Activated T-helper 1 cell treated with anti-CD3 and anti-CD28 coated beads, Interleukin-12 subunit alpha, Interleukin-12 subunit beta, Interleukin-2, Interleukin-4 antibody, amounts not matched to agents 30 ng/mL and 10 ng/mL and 1 ng/mL, durations not matched to agents 14 hours and 24 hours and 36 hours (primary cell): ENCODE measurements at regions not wholly inside any gene's neighbourhood (a gene's known extent, or its start where the extent isn't known, plus 50 kb on each side); places are given as distances from the start of the nearest gene placed in this dataset.

Experiments used
- DNase-seq: peaks from one replicate; pipeline ENCODE4 v3.0.0; 2021; ENCODE audit warnings: low spot score
- H3K27ac Mint-ChIP-seq: one replicate; pipeline ENCODE4 v1.8.0; 2021; ENCODE audit warnings: mild to moderate bottlenecking, mixed read lengths
- H3K27me3 Mint-ChIP-seq: one replicate; pipeline ENCODE4 v1.8.0; 2022; ENCODE audit warnings: mild to moderate bottlenecking, moderate library complexity, mixed read lengths; ENCODE audit not compliant: insufficient read depth
- H3K36me3 Mint-ChIP-seq: one replicate; pipeline ENCODE4 v1.8.0; 2021; ENCODE audit warnings: low read depth, mixed read lengths
- H3K4me1 Mint-ChIP-seq: one replicate; pipeline ENCODE4 v1.8.0; 2021; ENCODE audit warnings: low read depth, mixed read lengths
- H3K4me3 Mint-ChIP-seq: one replicate; pipeline ENCODE4 v1.8.0; 2021; ENCODE audit warnings: mild to moderate bottlenecking, moderate library complexity, mixed read lengths
- H3K9me3 Mint-ChIP-seq: one replicate; pipeline ENCODE4 v1.8.0; 2021; ENCODE audit warnings: mixed read lengths
- intact Hi-C: fragments of 100-400 bp; cut with micrococcal nuclease; formaldehyde crosslinking; loops from one replicate; pipeline ENCODE4 v1.15.1; 2024

- DNase-seq: no peak
- intact Hi-C loops: no loop called here
- Mint-ChIP-seq H3K27me3 (peaks cover 37% of the 10 kb centered on the region), H3K4me1 (peaks cover 21% of the 10 kb centered on the region), H3K4me3 (no peak overlapping the region), H3K9me3 (no peaks in the 10 kb centered on the region), H3K27ac (no peak overlapping the region), H3K36me3 (peaks cover 2% of the 10 kb centered on the region)
These were observed 83.3 kb downstream of the NOG start for GRCh38 chr17:56676810-56677209.

GRCh38 chr17:56678249-56679114, 85.0 kb downstream of the NOG start:
- intact Hi-C loops: loop anchor here (1.0 to 2.0 kb wide), 4 partner anchors 24 to 86 kb away; partner anchors contain the start of gene NOG
- no peak for DNase-seq
- H3K27me3 Mint-ChIP-seq: peaks cover 34% of the 10 kb centered on the region
- H3K36me3 Mint-ChIP-seq: peaks cover 2% of the 10 kb centered on the region
- H3K27ac Mint-ChIP-seq: no peak overlapping the region
- no peaks in the 10 kb centered on the region for H3K9me3 Mint-ChIP-seq
- no peak overlapping the region for H3K4me3 Mint-ChIP-seq
- H3K4me1 Mint-ChIP-seq: peaks cover 21% of the 10 kb centered on the region

- peaks cover 42% of the 10 kb centered on the region for H3K27me3 Mint-ChIP-seq
- peaks cover 2% of the 10 kb centered on the region for H3K36me3 Mint-ChIP-seq
- H3K4me1 Mint-ChIP-seq: peaks cover 21% of the 10 kb centered on the region
- intact Hi-C loops: loop anchor here (1.0 to 2.0 kb wide), 4 partner anchors 24 to 86 kb away; partner anchors contain the start of gene NOG
- no peak overlapping the region for H3K4me3 Mint-ChIP-seq
- H3K9me3 Mint-ChIP-seq: no peaks in the 10 kb centered on the region
- H3K27ac Mint-ChIP-seq: no peak overlapping the region
- no peak for DNase-seq
These were observed 85.7 kb downstream of the NOG start for GRCh38 chr17:56679115-56679776.

- H3K4me1 Mint-ChIP-seq: peaks cover 21% of the 10 kb centered on the region
- H3K4me3 Mint-ChIP-seq: no peak overlapping the region
- intact Hi-C loops: loop anchor here (1.0 to 2.0 kb wide), 4 partner anchors 25 to 87 kb away; partner anchors contain the start of gene NOG
- no peaks in the 10 kb centered on the region for H3K9me3 Mint-ChIP-seq
- peaks cover 2% of the 10 kb centered on the region for H3K36me3 Mint-ChIP-seq
- no peak for DNase-seq
- H3K27me3 Mint-ChIP-seq: peaks cover 47% of the 10 kb centered on the region
- H3K27ac Mint-ChIP-seq: no peak overlapping the region
These were observed 86.4 kb downstream of the NOG start for GRCh38 chr17:56679777-56680422.

GRCh38 chr17:56680676-56681075, 87.2 kb downstream of the NOG start:
- no peak overlapping the region for H3K4me3 Mint-ChIP-seq
- H3K9me3 Mint-ChIP-seq: no peaks in the 10 kb centered on the region
- no peak for DNase-seq
- intact Hi-C loops: no loop called here
- H3K27me3 Mint-ChIP-seq: peaks cover 46% of the 10 kb centered on the region
- H3K4me1 Mint-ChIP-seq: peaks cover 21% of the 10 kb centered on the region
- H3K27ac Mint-ChIP-seq: no peak overlapping the region
- peaks cover 2% of the 10 kb centered on the region for H3K36me3 Mint-ChIP-seq

- Mint-ChIP-seq H3K27me3 (peaks cover 41% of the 10 kb centered on the region), H3K4me3 (no peak overlapping the region), H3K36me3 (peaks cover 2% of the 10 kb centered on the region), H3K27ac (no peak overlapping the region), H3K4me1 (peaks cover 21% of the 10 kb centered on the region), H3K9me3 (no peaks in the 10 kb centered on the region)
- intact Hi-C loops: loop anchor here (1.0 kb wide), 1 partner anchor 99 kb away; no protein-coding TSS in a partner anchor
- DNase-seq: peak; percentile 12
These were observed 88.2 kb downstream of the NOG start for GRCh38 chr17:56681561-56682266.

GRCh38 chr17:56688151-56688550, 94.7 kb downstream of the NOG start:
- Mint-ChIP-seq H3K36me3 (no peaks in the 10 kb centered on the region), H3K4me1 (no peaks in the 10 kb centered on the region), H3K4me3 (no peak overlapping the region), H3K27ac (no peak overlapping the region), H3K9me3 (no peaks in the 10 kb centered on the region), H3K27me3 (peaks cover 54% of the 10 kb centered on the region)
- DNase-seq: no peak
- intact Hi-C loops: no loop called here

- H3K27me3 Mint-ChIP-seq: peaks cover 45% of the 10 kb centered on the region
- no peaks in the 10 kb centered on the region for H3K9me3 Mint-ChIP-seq
- H3K36me3 Mint-ChIP-seq: no peaks in the 10 kb centered on the region
These were observed 97.2 kb downstream of the NOG start for GRCh38 chr17:56690441-56691291.

GRCh38 chr17:56694825-56695224, 101.3 kb downstream of the NOG start:
- no peak overlapping the region for H3K27ac Mint-ChIP-seq
- intact Hi-C loops: no loop called here
- no peaks in the 10 kb centered on the region for H3K9me3 Mint-ChIP-seq
- peaks cover 38% of the 10 kb centered on the region for H3K27me3 Mint-ChIP-seq
- DNase-seq: no peak
- no peaks in the 10 kb centered on the region for H3K36me3 Mint-ChIP-seq
- H3K4me1 Mint-ChIP-seq: no peaks in the 10 kb centered on the region
- no peak overlapping the region for H3K4me3 Mint-ChIP-seq

More at GRCh38 chr17:56690441-56691291, 97.2 kb downstream of the NOG start:
- Mint-ChIP-seq H3K4me1 (no peaks in the 10 kb centered on the region), H3K4me3 (no peak overlapping the region), H3K27ac (no peak overlapping the region)
- DNase-seq: no peak
- intact Hi-C loops: no loop called here

- Mint-ChIP-seq H3K27me3 (peaks cover 29% of the 10 kb centered on the region), H3K4me3 (no peak overlapping the region), H3K9me3 (no peaks in the 10 kb centered on the region), H3K4me1 (no peaks in the 10 kb centered on the region), H3K36me3 (no peaks in the 10 kb centered on the region), H3K27ac (no peak overlapping the region)
- no peak for DNase-seq
- intact Hi-C loops: no loop called here
These were observed 103.7 kb downstream of the NOG start for GRCh38 chr17:56697190-56697589.

- intact Hi-C loops: no loop called here
- no peaks in the 10 kb centered on the region for H3K9me3 Mint-ChIP-seq
- no peak for DNase-seq
- no peaks in the 10 kb centered on the region for H3K36me3 Mint-ChIP-seq
- H3K4me1 Mint-ChIP-seq: no peaks in the 10 kb centered on the region
- no peak overlapping the region for H3K27ac Mint-ChIP-seq
- peaks cover 31% of the 10 kb centered on the region for H3K27me3 Mint-ChIP-seq
- H3K4me3 Mint-ChIP-seq: no peak overlapping the region
These were observed 105.8 kb downstream of the NOG start for GRCh38 chr17:56699186-56699894.
